ENCODE measurements at regions not wholly inside any gene's neighbourhood (a gene's known extent, or its start where the extent isn't known, plus 50 kb on each side); places are given as distances from the start of the nearest gene placed in this dataset.

DNA sequence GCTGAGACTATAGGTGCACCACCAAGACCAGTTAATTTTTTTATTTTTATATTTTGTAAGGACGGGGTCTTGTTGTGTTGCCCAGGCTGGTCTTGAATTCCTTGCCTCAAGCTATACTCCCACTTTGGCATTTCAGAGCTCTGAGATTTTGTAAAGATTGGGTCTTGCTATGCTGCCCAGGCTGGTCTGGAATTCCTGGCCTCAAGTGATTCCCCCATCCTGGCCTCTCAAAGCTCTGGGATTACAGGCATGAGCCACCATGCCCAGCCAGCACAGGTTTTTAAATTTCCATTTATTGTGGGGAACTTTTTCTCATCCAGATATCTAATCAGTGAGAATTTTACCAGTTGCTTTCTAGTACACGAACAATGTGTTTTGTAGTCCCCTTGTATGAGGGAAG lies 156.1 kb upstream of the VLDLR start:
- H3K36me3 ChIP-seq (ENCODE audit: control insufficient read depth, insufficient read depth, low read length, severe bottlenecking) = no peaks in the 10 kb centered on the region
- H3K4me1 ChIP-seq (ENCODE audit: control insufficient read depth, insufficient read depth, low read length) = no peaks in the 10 kb centered on the region
- no peak overlapping the region for H3K9ac ChIP-seq (ENCODE audit: low read length)
- no peak overlapping the region for H3K4me3 ChIP-seq (ENCODE audit: low read length)
- no peaks in the 10 kb centered on the region for H3K27me3 ChIP-seq (replicated peaks; ENCODE audit: control insufficient read depth, insufficient read depth, low read length)
- no peak for DNase-seq (ENCODE audit: low read depth)
- H3K9me3 ChIP-seq (ENCODE audit: control insufficient read depth, low read length) = peaks cover 8% of the 10 kb centered on the region

- Histone ChIP-seq H3K4me3 (ENCODE audit: low read length) (no peak overlapping the region), H3K9ac (ENCODE audit: low read length) (no peak overlapping the region), H3K27me3 (replicated peaks; ENCODE audit: control insufficient read depth, insufficient read depth, low read length) (no peaks in the 10 kb centered on the region), H3K36me3 (ENCODE audit: control insufficient read depth, insufficient read depth, low read length, severe bottlenecking) (no peaks in the 10 kb centered on the region), H3K9me3 (ENCODE audit: control insufficient read depth, low read length) (peaks cover 8% of the 10 kb centered on the region), H3K4me1 (ENCODE audit: control insufficient read depth, insufficient read depth, low read length) (no peaks in the 10 kb centered on the region)
- DNase-seq (ENCODE audit: low read depth) = no peak
Measured at GRCh38 chr9:2465921-2466460, 155.6 kb upstream of the VLDLR start.

- no peak overlapping the region for H3K9ac ChIP-seq (ENCODE audit: low read length)
- peaks cover 8% of the 10 kb centered on the region for H3K9me3 ChIP-seq (ENCODE audit: control insufficient read depth, low read length)
- DNase-seq (ENCODE audit: low read depth) = no peak
- H3K4me1 ChIP-seq (ENCODE audit: control insufficient read depth, insufficient read depth, low read length) = no peaks in the 10 kb centered on the region
- H3K4me3 ChIP-seq (ENCODE audit: low read length) = no peak overlapping the region
- no peaks in the 10 kb centered on the region for H3K36me3 ChIP-seq (ENCODE audit: control insufficient read depth, insufficient read depth, low read length, severe bottlenecking)
- no peaks in the 10 kb centered on the region for H3K27me3 ChIP-seq (replicated peaks; ENCODE audit: control insufficient read depth, insufficient read depth, low read length)
Measured at GRCh38 chr9:2466703-2467102, 154.9 kb upstream of the VLDLR start.

DNA sequence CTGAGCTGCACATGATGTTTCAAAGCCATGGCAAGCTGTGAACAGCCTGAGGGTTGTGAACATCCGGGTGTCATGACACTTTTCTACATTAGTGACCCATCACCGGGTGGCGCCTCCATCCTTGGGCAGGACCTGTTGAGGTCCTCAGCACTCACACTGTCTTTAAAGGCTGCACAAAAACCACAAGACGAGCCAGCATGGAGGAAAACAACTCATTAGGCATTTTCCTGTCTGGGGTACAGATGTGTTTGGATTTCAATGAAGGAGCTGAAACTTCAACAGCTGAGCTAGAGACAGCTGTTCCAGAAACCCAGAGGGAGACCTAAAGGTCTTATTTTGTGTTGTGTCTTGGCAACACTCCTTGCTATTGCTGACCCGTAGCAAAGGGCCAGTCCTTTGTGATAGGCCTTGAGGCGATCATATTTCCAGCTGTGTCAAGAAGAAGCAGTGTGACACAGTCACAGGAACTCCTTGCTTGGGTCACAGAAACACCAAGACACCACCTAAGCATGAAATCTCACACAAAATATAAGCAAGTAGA lies 151.8 kb upstream of the VLDLR start:
- no peak overlapping the region for H3K4me3 ChIP-seq (ENCODE audit: low read length)
- no peaks in the 10 kb centered on the region for H3K36me3 ChIP-seq (ENCODE audit: control insufficient read depth, insufficient read depth, low read length, severe bottlenecking)
- H3K27me3 ChIP-seq (replicated peaks; ENCODE audit: control insufficient read depth, insufficient read depth, low read length) = no peaks in the 10 kb centered on the region
- no peak for DNase-seq (ENCODE audit: low read depth)
- peaks cover 3% of the 10 kb centered on the region for H3K9me3 ChIP-seq (ENCODE audit: control insufficient read depth, low read length)
- no peak overlapping the region for H3K9ac ChIP-seq (ENCODE audit: low read length)
- no peaks in the 10 kb centered on the region for H3K4me1 ChIP-seq (ENCODE audit: control insufficient read depth, insufficient read depth, low read length)

- no peaks in the 10 kb centered on the region for H3K27me3 ChIP-seq (replicated peaks; ENCODE audit: control insufficient read depth, insufficient read depth, low read length)
- no peak overlapping the region for H3K4me3 ChIP-seq (ENCODE audit: low read length)
- no peaks in the 10 kb centered on the region for H3K36me3 ChIP-seq (ENCODE audit: control insufficient read depth, insufficient read depth, low read length, severe bottlenecking)
- H3K9me3 ChIP-seq (ENCODE audit: control insufficient read depth, low read length) = no peaks in the 10 kb centered on the region
- no peak overlapping the region for H3K9ac ChIP-seq (ENCODE audit: low read length)
- H3K4me1 ChIP-seq (ENCODE audit: control insufficient read depth, insufficient read depth, low read length) = no peaks in the 10 kb centered on the region
- no peak for DNase-seq (ENCODE audit: low read depth)
Measured at GRCh38 chr9:2473681-2474080, 147.9 kb upstream of the VLDLR start.

DNA sequence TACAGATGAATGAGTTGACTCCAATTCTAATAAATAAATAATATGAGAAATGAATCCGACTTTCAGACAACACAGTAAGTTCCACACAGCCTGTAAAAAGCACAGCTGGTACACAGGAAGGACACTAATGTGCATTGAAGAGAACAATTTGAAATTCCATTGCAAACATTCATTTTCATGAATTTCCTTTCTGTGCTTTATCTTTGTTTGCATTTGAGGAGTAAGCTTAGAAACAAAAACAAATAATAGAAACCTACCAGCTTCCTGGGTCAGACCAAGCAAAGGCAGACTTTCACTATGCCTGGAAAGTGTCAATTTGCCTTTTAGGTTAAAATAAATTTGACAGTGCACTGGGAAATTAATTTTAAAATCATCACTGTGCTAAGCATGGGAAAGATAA lies 143.8 kb upstream of the VLDLR start:
- no peaks in the 10 kb centered on the region for H3K36me3 ChIP-seq (ENCODE audit: control insufficient read depth, insufficient read depth, low read length, severe bottlenecking)
- H3K27me3 ChIP-seq (replicated peaks; ENCODE audit: control insufficient read depth, insufficient read depth, low read length) = no peaks in the 10 kb centered on the region
- peaks cover 7% of the 10 kb centered on the region for H3K4me1 ChIP-seq (ENCODE audit: control insufficient read depth, insufficient read depth, low read length)
- no peak overlapping the region for H3K4me3 ChIP-seq (ENCODE audit: low read length)
- H3K9me3 ChIP-seq (ENCODE audit: control insufficient read depth, low read length) = no peaks in the 10 kb centered on the region
- H3K9ac ChIP-seq (ENCODE audit: low read length) = no peak overlapping the region
- DNase-seq (ENCODE audit: low read depth) = peak; percentile 50

DNA sequence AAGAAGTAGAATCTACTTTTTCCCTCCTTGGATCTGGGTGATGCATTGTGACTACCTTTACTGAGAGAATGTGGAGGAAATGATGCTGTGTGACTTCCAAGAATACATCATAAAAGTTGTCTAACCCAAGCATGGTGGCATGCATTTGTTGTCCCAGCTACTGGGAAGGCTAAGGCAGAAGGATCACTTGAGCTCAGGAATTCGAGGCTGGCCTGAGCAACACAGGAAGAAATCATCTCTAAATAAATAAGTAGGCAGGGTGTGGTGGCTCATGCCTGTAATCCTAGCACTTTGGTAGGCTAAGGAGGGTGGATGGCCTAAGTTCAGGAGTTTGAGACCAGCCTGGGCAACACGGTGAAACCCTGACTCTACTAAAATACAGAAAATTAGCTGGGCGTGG lies 143.2 kb upstream of the VLDLR start:
- Histone ChIP-seq H3K9ac (ENCODE audit: low read length) (no peak overlapping the region), H3K9me3 (ENCODE audit: control insufficient read depth, low read length) (no peaks in the 10 kb centered on the region), H3K4me1 (ENCODE audit: control insufficient read depth, insufficient read depth, low read length) (peaks cover 7% of the 10 kb centered on the region), H3K27me3 (replicated peaks; ENCODE audit: control insufficient read depth, insufficient read depth, low read length) (no peaks in the 10 kb centered on the region), H3K4me3 (ENCODE audit: low read length) (no peak overlapping the region), H3K36me3 (ENCODE audit: control insufficient read depth, insufficient read depth, low read length, severe bottlenecking) (no peaks in the 10 kb centered on the region)
- no peak for DNase-seq (ENCODE audit: low read depth)

DNA sequence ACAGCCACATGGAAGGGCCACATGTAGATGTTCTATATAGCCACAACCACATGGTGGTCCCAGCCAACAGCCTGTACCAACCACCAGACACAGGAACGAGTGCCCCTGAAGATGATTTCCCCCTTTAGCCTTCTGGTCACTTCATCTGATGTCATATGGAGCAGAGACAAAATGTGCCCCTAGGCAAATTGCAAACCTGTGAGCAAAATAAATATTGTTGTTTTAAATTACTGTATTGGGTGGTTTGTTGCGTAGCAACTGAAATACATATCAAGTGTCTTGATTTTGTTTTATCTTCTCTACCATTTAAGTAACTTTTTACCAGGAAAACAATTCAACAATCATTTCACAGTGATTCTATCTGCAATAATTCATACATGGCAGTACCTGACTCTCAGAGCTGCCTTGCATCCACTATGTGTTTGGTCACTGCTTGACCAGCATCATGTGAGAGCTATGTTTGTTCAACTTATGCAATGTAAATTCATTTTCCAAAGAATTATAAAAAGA lies 142.5 kb upstream of the VLDLR start:
- Histone ChIP-seq H3K9ac (ENCODE audit: low read length) (no peak overlapping the region), H3K36me3 (ENCODE audit: control insufficient read depth, insufficient read depth, low read length, severe bottlenecking) (no peaks in the 10 kb centered on the region), H3K9me3 (ENCODE audit: control insufficient read depth, low read length) (no peaks in the 10 kb centered on the region), H3K27me3 (replicated peaks; ENCODE audit: control insufficient read depth, insufficient read depth, low read length) (no peaks in the 10 kb centered on the region), H3K4me3 (ENCODE audit: low read length) (no peak overlapping the region), H3K4me1 (ENCODE audit: control insufficient read depth, insufficient read depth, low read length) (peaks cover 7% of the 10 kb centered on the region)
- DNase-seq (ENCODE audit: low read depth) = no peak

DNA sequence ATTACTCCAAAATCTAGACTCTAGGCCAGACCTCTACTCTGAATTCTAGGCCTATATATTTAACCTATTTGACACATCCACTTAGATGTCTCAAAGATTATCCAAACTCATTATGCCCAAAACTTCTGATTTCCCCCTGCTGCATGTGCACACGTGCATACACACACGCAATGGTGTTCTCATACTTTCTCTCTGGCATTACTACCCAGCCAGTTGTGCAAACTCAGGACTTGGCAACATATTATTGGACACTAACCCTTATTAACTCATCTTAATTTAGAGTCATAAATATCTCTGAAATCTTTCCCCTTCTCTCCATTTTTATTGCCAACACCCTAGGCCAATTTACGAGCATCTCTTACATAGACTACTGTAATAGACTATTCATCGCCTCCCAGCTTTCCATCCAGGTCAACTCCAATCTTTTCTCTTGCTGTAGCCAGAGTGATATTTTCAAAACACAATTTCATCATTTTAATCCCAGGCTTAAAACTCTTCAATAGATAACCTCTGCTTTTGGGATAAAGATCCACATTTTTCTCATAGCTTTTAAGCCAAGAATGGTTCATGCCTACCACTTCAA lies 141.2 kb upstream of the VLDLR start:
- DNase-seq (ENCODE audit: low read depth) = no peak
- no peaks in the 10 kb centered on the region for H3K27me3 ChIP-seq (replicated peaks; ENCODE audit: control insufficient read depth, insufficient read depth, low read length)
- H3K36me3 ChIP-seq (ENCODE audit: control insufficient read depth, insufficient read depth, low read length, severe bottlenecking) = no peaks in the 10 kb centered on the region
- no peaks in the 10 kb centered on the region for H3K9me3 ChIP-seq (ENCODE audit: control insufficient read depth, low read length)
- no peak overlapping the region for H3K4me3 ChIP-seq (ENCODE audit: low read length)
- H3K9ac ChIP-seq (ENCODE audit: low read length) = no peak overlapping the region
- H3K4me1 ChIP-seq (ENCODE audit: control insufficient read depth, insufficient read depth, low read length) = peaks cover 7% of the 10 kb centered on the region

DNA sequence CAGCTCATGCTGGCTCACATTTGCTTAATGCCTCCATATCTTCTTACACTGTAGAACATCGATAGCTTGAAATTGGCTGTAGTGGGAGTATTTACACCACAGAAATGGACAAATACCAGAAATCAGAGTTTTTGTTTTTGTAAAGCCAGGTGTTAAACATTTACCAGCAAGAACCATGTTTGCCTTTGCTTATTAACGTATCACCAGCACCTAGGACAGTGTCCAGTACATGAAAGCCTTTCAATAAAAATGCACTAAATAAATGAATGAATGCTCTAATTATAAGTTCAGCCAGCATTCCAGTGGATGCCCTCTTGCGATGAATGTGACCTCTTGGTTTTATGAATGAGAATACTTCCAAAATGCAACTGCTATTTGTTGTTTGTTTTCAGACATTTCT lies 140.4 kb upstream of the VLDLR start:
- no peak for DNase-seq (ENCODE audit: low read depth)
- no peaks in the 10 kb centered on the region for H3K36me3 ChIP-seq (ENCODE audit: control insufficient read depth, insufficient read depth, low read length, severe bottlenecking)
- H3K9ac ChIP-seq (ENCODE audit: low read length) = no peak overlapping the region
- no peak overlapping the region for H3K4me3 ChIP-seq (ENCODE audit: low read length)
- peaks cover 7% of the 10 kb centered on the region for H3K4me1 ChIP-seq (ENCODE audit: control insufficient read depth, insufficient read depth, low read length)
- H3K9me3 ChIP-seq (ENCODE audit: control insufficient read depth, low read length) = no peaks in the 10 kb centered on the region
- H3K27me3 ChIP-seq (replicated peaks; ENCODE audit: control insufficient read depth, insufficient read depth, low read length) = no peaks in the 10 kb centered on the region

DNA sequence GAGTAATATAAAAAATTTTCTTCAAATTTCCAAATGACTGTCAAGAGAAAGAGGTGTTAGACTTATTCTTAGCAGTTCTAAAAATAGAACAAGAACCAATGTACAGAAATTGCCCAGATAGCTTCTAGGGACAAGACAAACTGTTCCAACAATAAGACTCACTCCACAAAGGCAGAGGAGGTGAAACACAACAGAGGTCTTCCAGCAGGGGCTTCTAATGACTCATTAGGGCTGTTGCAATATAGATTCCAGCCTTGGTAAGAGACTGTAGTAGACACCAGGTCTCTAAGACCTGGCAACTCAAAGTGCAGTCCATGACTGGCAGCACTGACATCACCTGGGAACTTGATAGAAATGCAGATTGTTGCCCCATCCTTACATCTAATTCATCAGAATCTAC lies 134.6 kb upstream of the VLDLR start:
- DNase-seq (ENCODE audit: low read depth) = no peak
- Histone ChIP-seq H3K36me3 (ENCODE audit: control insufficient read depth, insufficient read depth, low read length, severe bottlenecking) (no peaks in the 10 kb centered on the region), H3K4me1 (ENCODE audit: control insufficient read depth, insufficient read depth, low read length) (no peaks in the 10 kb centered on the region), H3K4me3 (ENCODE audit: low read length) (no peak overlapping the region), H3K27me3 (replicated peaks; ENCODE audit: control insufficient read depth, insufficient read depth, low read length) (no peaks in the 10 kb centered on the region), H3K9ac (ENCODE audit: low read length) (no peak overlapping the region), H3K9me3 (ENCODE audit: control insufficient read depth, low read length) (no peaks in the 10 kb centered on the region)
